HEK293 (cell line): ENCODE measurements at regions not wholly inside any gene's neighbourhood (a gene's known extent, or its start where the extent isn't known, plus 50 kb on each side); places are given as distances from the start of the nearest gene placed in this dataset.
A peak's percentile ranks its signal among the peaks of the same experiment; 100 is the strongest.

Experiments used
- CTCF ChIA-PET: fragments of 350-600 bp; formaldehyde crosslinking; extraction: SDS; loops from one replicate; lab custom pipeline; 2021; ENCODE audit warnings: antibody characterized with exemption; lab: Yijun Ruan, JAX
- POLR2A ChIA-PET: fragments of 300-600 bp; formaldehyde crosslinking; extraction: SDS; loops from one replicate; lab custom pipeline; 2020; ENCODE audit warnings: antibody characterized with exemption, inconsistent platforms; lab: Yijun Ruan, JAX
- H3K27ac ChIP-seq: fragments of 200-500 bp; sonication (Bioruptor generic); 2 replicates; pipeline ENCODE4 v1.5.1; 2014; ENCODE audit warnings: low read depth, low read length, control low read depth, inconsistent platforms; ENCODE audit errors: extremely low read depth
- H3K36me3 ChIP-seq, 2 experiments: fragments of 200-500 bp in 1 of 2; sonication (Bioruptor generic) in 1 of 2; 1 replicate in 1 of 2; 2 replicates in 1 of 2; pipeline ENCODE4 v1.5.1; 2014 to 2017; ENCODE audit warnings: inconsistent platforms in 2 of 2, low read length in 2 of 2; ENCODE audit not compliant: control insufficient read depth in 2 of 2, insufficient read depth in 1 of 2
- H3K4me1 ChIP-seq: fragments of 200-500 bp; sonication (Bioruptor generic); 2 replicates; pipeline ENCODE4 v1.5.1; 2014; ENCODE audit warnings: mild to moderate bottlenecking, low read length, inconsistent platforms; ENCODE audit not compliant: control insufficient read depth, insufficient read depth
- H3K4me3 ChIP-seq: 2 replicates; pipeline ENCODE4 v1.5.1; 2011; ENCODE audit warnings: low read depth, mild to moderate bottlenecking, control low read depth, low read length, moderate library complexity
- H3K9me3 ChIP-seq: fragments of 200-500 bp; sonication (Bioruptor generic); 2 replicates; pipeline ENCODE4 v1.5.1; 2014; ENCODE audit warnings: low read depth, low read length, inconsistent platforms; ENCODE audit not compliant: control insufficient read depth, insufficient read depth
- GFI1B ChIP-seq: fragments of 450-650 bp; formaldehyde crosslinking; IDR thresholded peaks from 2 replicates; pipeline ENCODE4 v1.5.1; 2016; ENCODE audit warnings: missing biosample characterization, missing genetic modification characterization
- HOXA7 ChIP-seq: sonication (generic); formaldehyde crosslinking; IDR thresholded peaks from 2 replicates; pipeline ENCODE4 v1.8.1; 2022; ENCODE audit warnings: missing genetic modification reagents, borderline replicate concordance
- HOXD13 ChIP-seq: sonication (generic); formaldehyde crosslinking; IDR thresholded peaks from 2 replicates; pipeline ENCODE4 v1.8.0; 2022; ENCODE audit warnings: missing genetic modification reagents, borderline replicate concordance
- KLF1 ChIP-seq: fragments of 450-650 bp; formaldehyde crosslinking; IDR thresholded peaks from 2 replicates; pipeline ENCODE4 v1.5.1; 2016; ENCODE audit warnings: missing biosample characterization, missing genetic modification characterization
- KLF8 ChIP-seq: fragments of 450-650 bp; formaldehyde crosslinking; IDR thresholded peaks from 2 replicates; pipeline ENCODE4 v1.5.1; 2016; ENCODE audit warnings: missing biosample characterization, missing genetic modification characterization
- PRDM1 ChIP-seq: fragments of 450-650 bp; formaldehyde crosslinking; IDR thresholded peaks from 2 replicates; pipeline ENCODE4; 2016; ENCODE audit warnings: missing biosample characterization, missing genetic modification characterization
- ZBTB6 ChIP-seq: fragments of 450-650 bp; formaldehyde crosslinking; IDR thresholded peaks from 2 replicates; pipeline ENCODE4 v1.5.1; 2017; ENCODE audit warnings: missing biosample characterization, missing genetic modification characterization
- ZBTB7A ChIP-seq: fragments of 450-650 bp; formaldehyde crosslinking; IDR thresholded peaks from 2 replicates; pipeline ENCODE4 v1.5.1; 2016; ENCODE audit warnings: low read depth, missing biosample characterization, missing genetic modification characterization
- ZNF221 ChIP-seq: fragments of 450-650 bp; formaldehyde crosslinking; IDR thresholded peaks from 2 replicates; pipeline ENCODE4 v1.5.1; 2017; ENCODE audit warnings: missing biosample characterization, missing genetic modification characterization, borderline replicate concordance
- ZNF23 ChIP-seq: fragments of 450-650 bp; formaldehyde crosslinking; IDR thresholded peaks from 2 replicates; pipeline ENCODE4 v1.5.1; 2016; ENCODE audit warnings: missing biosample characterization, missing genetic modification characterization, borderline replicate concordance
- ZNF280D ChIP-seq: fragments of 450-650 bp; formaldehyde crosslinking; IDR thresholded peaks from 2 replicates; pipeline ENCODE4 v1.5.1; 2016; ENCODE audit warnings: missing biosample characterization, missing genetic modification characterization
- ZNF292 ChIP-seq: fragments of 450-650 bp; formaldehyde crosslinking; IDR thresholded peaks from 2 replicates; pipeline ENCODE4 v1.5.1; 2016; ENCODE audit warnings: low read depth, missing biosample characterization, missing genetic modification characterization, borderline replicate concordance
- ZNF426 ChIP-seq: fragments of 450-650 bp; formaldehyde crosslinking; IDR thresholded peaks from 2 replicates; pipeline ENCODE4 v1.5.1; 2017; ENCODE audit warnings: missing biosample characterization, missing genetic modification characterization, mild to moderate bottlenecking, inconsistent platforms, moderate library complexity
- ZNF514 ChIP-seq: fragments of 450-650 bp; formaldehyde crosslinking; IDR thresholded peaks from 2 replicates; pipeline ENCODE4 v1.5.1; 2016; ENCODE audit warnings: missing biosample characterization, missing genetic modification characterization
- ZNF623 ChIP-seq: fragments of 450-650 bp; formaldehyde crosslinking; IDR thresholded peaks from 2 replicates; pipeline ENCODE4 v1.5.1; 2016; ENCODE audit warnings: missing biosample characterization, missing genetic modification characterization
- ZNF654 ChIP-seq: fragments of 450-650 bp; formaldehyde crosslinking; IDR thresholded peaks from 2 replicates; pipeline ENCODE4 v1.5.1; 2016; ENCODE audit warnings: low read depth, missing biosample characterization, missing genetic modification characterization
- ZNF701 ChIP-seq: fragments of 450-650 bp; formaldehyde crosslinking; IDR thresholded peaks from 2 replicates; pipeline ENCODE4 v1.5.1; 2016; ENCODE audit warnings: missing biosample characterization, missing genetic modification characterization
- ZNF837 ChIP-seq: fragments of 450-650 bp; formaldehyde crosslinking; IDR thresholded peaks from 2 replicates; pipeline ENCODE4 v1.5.1; 2016; ENCODE audit warnings: missing biosample characterization, missing genetic modification characterization
- ZXDB ChIP-seq: fragments of 450-650 bp; formaldehyde crosslinking; IDR thresholded peaks from 2 replicates; pipeline ENCODE4 v1.5.1; 2016; ENCODE audit warnings: missing biosample characterization, missing genetic modification characterization
- TF ChIP-seq, protein P1 (sequence below): fragments of 450-650 bp; formaldehyde crosslinking; IDR thresholded peaks from 2 replicates; pipeline ENCODE4 v1.5.1; 2016; ENCODE audit warnings: missing biosample characterization, missing genetic modification characterization
- TF ChIP-seq, protein P2 (sequence below): fragments of 450-650 bp; formaldehyde crosslinking; IDR thresholded peaks from 2 replicates; pipeline ENCODE4 v1.5.1; 2016; ENCODE audit warnings: missing biosample characterization, missing genetic modification characterization

GRCh38 chr3:168622795-168623194 lies 527.1 kb upstream of the GOLIM4 start:
- ChIA-PET POLR2A (no interaction called here), CTCF (interaction anchor here (0.6 to 1.6 kb wide), 3 partner anchors 77 to 225 kb away, joined by 3 to 6 read pairs (median 4); no protein-coding TSS in a partner anchor)
- Histone ChIP-seq H3K9me3 (no peaks in the 10 kb centered on the region), H3K36me3 (no peaks in the 10 kb centered on the region), H3K4me1 (no peaks in the 10 kb centered on the region; the same call in 1 of the 2 replicates), H3K4me3 (no peak overlapping the region), H3K27ac (no peak overlapping the region)
- TF ChIP-seq KLF8 (tag by site-specific recombination) (no peak), KLF1 (tag by site-specific recombination) (no peak), ZXDB (tag by site-specific recombination) (no peak), ZNF837 (tag by site-specific recombination) (no peak), ZNF623 (tag by site-specific recombination) (no peak), HOXA7 (CRISPR knock-in tag) (no peak), ZNF221 (no peak), ZBTB7A (tag by site-specific recombination) (no peak), ZNF701 (tag by site-specific recombination) (no peak)

DNA sequence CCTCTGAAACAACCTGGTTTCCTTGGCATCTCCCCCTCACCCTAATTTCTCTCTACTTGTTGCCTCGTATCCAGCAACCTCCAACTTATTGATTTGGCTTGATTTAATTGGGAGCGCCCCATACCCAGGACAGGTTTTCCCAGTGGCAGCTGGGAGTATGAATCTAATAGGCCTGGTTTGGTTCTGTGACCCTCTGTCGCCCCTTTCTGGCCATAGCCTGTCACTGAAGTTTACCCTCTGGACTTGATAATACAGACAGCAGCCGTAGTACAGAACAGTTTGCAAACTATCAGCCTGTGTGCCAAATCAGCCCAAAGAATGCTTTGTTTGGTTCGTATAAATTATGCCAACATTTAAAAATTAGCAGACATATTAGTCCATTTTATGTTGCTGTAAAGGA lies 525.1 kb upstream of the GOLIM4 start:
- CTCF ChIA-PET = interaction anchor here (0.7 to 2.2 kb wide), 10 partner anchors 9 to 409 kb away, joined by 3 to 15 read pairs (median 4); no protein-coding TSS in a partner anchor
- Histone ChIP-seq H3K36me3 (no peaks in the 10 kb centered on the region), H3K4me1 (no peaks in the 10 kb centered on the region; the same call in 1 of the 2 replicates), H3K27ac (no peak overlapping the region), H3K4me3 (no peak overlapping the region), H3K9me3 (no peaks in the 10 kb centered on the region)
- POLR2A ChIA-PET = no interaction called here
- TF ChIP-seq ZNF23 (no peak), ZNF654 (tag by site-specific recombination) (peak; percentile 50)

DNA sequence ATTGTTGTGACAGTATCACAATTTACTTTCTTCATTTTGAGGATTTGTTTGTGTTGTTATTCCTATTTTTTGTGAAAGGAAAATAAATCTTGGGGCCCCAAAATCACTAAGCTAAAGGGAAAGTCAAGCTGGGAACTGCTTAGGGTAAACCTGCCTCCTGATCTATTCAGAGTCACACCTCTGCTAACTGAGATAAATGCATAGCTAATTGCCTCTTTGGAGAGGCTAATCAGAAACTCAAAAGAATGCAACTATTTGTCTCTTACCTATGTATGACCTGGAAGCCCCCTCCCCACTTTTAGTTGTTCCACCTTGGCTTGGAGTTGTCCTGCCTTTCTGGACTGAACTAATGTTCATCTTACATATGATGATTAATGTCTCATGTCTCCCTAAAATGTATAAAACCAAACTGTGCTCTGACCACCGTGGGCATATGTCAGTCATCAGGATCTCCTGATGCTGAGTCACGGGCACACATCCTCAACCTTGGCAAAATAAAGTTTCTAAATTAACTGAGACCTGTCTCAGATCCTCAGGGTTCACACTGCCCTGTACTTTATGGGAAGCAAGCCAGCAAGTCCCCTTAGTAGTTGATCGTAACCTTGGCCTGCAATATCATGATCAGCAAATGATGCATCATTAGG lies 523.2 kb upstream of the GOLIM4 start:
- POLR2A ChIA-PET = interaction anchor here (1.2 kb wide), 1 partner anchor 370 kb away, joined by 3 read pairs; no protein-coding TSS in a partner anchor
- TF ChIP-seq, protein P1, sequence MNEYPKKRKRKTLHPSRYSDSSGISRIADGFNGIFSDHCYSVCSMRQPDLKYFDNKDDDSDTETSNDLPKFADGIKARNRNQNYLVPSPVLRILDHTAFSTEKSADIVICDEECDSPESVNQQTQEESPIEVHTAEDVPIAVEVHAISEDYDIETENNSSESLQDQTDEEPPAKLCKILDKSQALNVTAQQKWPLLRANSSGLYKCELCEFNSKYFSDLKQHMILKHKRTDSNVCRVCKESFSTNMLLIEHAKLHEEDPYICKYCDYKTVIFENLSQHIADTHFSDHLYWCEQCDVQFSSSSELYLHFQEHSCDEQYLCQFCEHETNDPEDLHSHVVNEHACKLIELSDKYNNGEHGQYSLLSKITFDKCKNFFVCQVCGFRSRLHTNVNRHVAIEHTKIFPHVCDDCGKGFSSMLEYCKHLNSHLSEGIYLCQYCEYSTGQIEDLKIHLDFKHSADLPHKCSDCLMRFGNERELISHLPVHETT (tag by site-specific recombination) = no peak
- TF ChIP-seq PRDM1 (tag by site-specific recombination) (no peak), ZNF514 (no peak), HOXD13 (CRISPR knock-in tag) (no peak), ZNF426 (tag by site-specific recombination) (no peak), ZNF280D (no peak), GFI1B (tag by site-specific recombination) (no peak), ZNF221 (no peak), ZBTB6 (no peak), ZNF292 (tag by site-specific recombination) (no peak)
- TF ChIP-seq, protein P2, sequence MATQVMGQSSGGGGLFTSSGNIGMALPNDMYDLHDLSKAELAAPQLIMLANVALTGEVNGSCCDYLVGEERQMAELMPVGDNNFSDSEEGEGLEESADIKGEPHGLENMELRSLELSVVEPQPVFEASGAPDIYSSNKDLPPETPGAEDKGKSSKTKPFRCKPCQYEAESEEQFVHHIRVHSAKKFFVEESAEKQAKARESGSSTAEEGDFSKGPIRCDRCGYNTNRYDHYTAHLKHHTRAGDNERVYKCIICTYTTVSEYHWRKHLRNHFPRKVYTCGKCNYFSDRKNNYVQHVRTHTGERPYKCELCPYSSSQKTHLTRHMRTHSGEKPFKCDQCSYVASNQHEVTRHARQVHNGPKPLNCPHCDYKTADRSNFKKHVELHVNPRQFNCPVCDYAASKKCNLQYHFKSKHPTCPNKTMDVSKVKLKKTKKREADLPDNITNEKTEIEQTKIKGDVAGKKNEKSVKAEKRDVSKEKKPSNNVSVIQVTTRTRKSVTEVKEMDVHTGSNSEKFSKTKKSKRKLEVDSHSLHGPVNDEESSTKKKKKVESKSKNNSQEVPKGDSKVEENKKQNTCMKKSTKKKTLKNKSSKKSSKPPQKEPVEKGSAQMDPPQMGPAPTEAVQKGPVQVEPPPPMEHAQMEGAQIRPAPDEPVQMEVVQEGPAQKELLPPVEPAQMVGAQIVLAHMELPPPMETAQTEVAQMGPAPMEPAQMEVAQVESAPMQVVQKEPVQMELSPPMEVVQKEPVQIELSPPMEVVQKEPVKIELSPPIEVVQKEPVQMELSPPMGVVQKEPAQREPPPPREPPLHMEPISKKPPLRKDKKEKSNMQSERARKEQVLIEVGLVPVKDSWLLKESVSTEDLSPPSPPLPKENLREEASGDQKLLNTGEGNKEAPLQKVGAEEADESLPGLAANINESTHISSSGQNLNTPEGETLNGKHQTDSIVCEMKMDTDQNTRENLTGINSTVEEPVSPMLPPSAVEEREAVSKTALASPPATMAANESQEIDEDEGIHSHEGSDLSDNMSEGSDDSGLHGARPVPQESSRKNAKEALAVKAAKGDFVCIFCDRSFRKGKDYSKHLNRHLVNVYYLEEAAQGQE (tag by site-specific recombination) = no peak

More for the DNA sequence above, 523.2 kb upstream of the GOLIM4 start:
- Histone ChIP-seq H3K4me1 (no peaks in the 10 kb centered on the region), H3K36me3 (no peaks in the 10 kb centered on the region), H3K27ac (no peak overlapping the region), H3K9me3 (no peaks in the 10 kb centered on the region), H3K4me3 (no peak overlapping the region)
- CTCF ChIA-PET = no interaction called here
